ENCODE measurements at regions not wholly inside any gene's neighbourhood (a gene's known extent, or its start where the extent isn't known, plus 50 kb on each side); places are given as distances from the start of the nearest gene placed in this dataset.

DNA sequence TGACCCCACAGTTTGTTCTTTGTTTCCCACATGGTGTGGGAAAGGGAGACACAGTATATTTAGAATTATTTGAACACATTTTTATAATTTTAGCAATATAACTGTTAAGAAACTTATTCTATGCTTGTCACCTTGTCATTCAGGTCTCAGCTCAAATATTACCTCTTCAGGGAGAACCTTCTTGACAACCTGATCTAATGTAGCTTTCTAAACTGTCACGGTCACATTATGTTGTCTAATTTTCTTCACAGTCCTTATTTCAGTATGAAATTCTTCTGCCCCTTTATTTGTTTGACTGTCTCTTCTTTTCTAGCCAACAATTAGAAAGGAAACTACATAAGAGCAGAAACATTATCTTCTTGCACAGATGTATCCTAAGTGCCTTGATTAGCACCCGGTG lies 304.3 kb upstream of the PARD3B start:
- TF ChIP-seq EZH2phosphoT487 (IDR thresholded peaks at IDR 0.05; ENCODE audit: low read depth, severe bottlenecking, unreplicated experiment) (no peak), EZH2 (IDR thresholded peaks at IDR 0.05; ENCODE audit: borderline replicate concordance) (no peak)
- TF ChIP-seq, protein P1, sequence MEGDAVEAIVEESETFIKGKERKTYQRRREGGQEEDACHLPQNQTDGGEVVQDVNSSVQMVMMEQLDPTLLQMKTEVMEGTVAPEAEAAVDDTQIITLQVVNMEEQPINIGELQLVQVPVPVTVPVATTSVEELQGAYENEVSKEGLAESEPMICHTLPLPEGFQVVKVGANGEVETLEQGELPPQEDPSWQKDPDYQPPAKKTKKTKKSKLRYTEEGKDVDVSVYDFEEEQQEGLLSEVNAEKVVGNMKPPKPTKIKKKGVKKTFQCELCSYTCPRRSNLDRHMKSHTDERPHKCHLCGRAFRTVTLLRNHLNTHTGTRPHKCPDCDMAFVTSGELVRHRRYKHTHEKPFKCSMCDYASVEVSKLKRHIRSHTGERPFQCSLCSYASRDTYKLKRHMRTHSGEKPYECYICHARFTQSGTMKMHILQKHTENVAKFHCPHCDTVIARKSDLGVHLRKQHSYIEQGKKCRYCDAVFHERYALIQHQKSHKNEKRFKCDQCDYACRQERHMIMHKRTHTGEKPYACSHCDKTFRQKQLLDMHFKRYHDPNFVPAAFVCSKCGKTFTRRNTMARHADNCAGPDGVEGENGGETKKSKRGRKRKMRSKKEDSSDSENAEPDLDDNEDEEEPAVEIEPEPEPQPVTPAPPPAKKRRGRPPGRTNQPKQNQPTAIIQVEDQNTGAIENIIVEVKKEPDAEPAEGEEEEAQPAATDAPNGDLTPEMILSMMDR (IDR thresholded peaks at IDR 0.05; ENCODE audit: poor library complexity), result no peak
- no peak for DNase-seq (ENCODE audit: low spot score)
- no peaks in the 10 kb centered on the region for H3K4me1 ChIP-seq (ENCODE audit: insufficient read depth)
- H3K9me2 ChIP-seq (replicated peaks; ENCODE audit: insufficient read depth), result no peaks in the 10 kb centered on the region
- H2AFZ ChIP-seq, result no peak overlapping the region
- no peaks in the 10 kb centered on the region for H3K36me3 ChIP-seq (replicated peaks; ENCODE audit: insufficient read depth, low read depth)
- H3K27ac ChIP-seq, result no peak overlapping the region
- H3K9me3 ChIP-seq (ENCODE audit: low read depth), result no peaks in the 10 kb centered on the region
- H3K27me3 ChIP-seq, result no peaks in the 10 kb centered on the region
- H3K4me3 ChIP-seq, result no peak overlapping the region
- no peak overlapping the region for H3K4me2 ChIP-seq
- 86% methylated on average over 2 of the region's 2 CpGs for WGBS (ENCODE audit: low lambda C conversion rate, missing lambda C conversion rate)
- H4K20me1 ChIP-seq (ENCODE audit: insufficient read depth, poor library complexity, severe bottlenecking), result no peaks in the 10 kb centered on the region
- no peaks in the 10 kb centered on the region for H3K79me2 ChIP-seq

DNA sequence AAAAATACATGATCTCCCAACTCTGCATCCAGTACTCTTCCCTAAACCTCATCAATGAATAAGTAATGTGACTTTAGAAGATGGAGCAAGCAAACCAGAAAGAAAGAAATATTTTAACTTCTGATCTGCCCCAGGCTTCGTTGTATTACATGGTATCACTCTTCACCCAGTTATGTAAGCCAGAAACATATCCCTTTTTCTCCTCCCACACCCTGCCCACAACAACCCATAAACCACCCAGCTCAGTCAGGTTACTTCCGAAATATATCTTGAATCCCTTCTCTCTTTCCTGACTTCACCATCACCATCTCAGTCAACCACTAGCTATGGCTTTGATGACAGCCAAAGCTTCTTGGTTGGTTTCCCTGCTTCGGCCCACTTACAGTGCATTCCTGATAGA lies 295.8 kb upstream of the PARD3B start:
- TF ChIP-seq EZH2phosphoT487 (IDR thresholded peaks at IDR 0.05; ENCODE audit: low read depth, severe bottlenecking, unreplicated experiment), result no peak
- TF ChIP-seq, protein P1 (IDR thresholded peaks at IDR 0.05; ENCODE audit: poor library complexity), result no peak
- TF ChIP-seq EZH2 (IDR thresholded peaks at IDR 0.05; ENCODE audit: borderline replicate concordance), result no peak
- no peak for DNase-seq (ENCODE audit: low spot score)
- Histone ChIP-seq H3K9me2 (replicated peaks; ENCODE audit: insufficient read depth) (no peaks in the 10 kb centered on the region), H2AFZ (no peak overlapping the region), H3K9me3 (ENCODE audit: low read depth) (no peaks in the 10 kb centered on the region), H3K27me3 (no peaks in the 10 kb centered on the region), H3K4me3 (no peak overlapping the region), H3K27ac (no peak overlapping the region), H3K79me2 (no peaks in the 10 kb centered on the region), H3K4me1 (ENCODE audit: insufficient read depth) (no peaks in the 10 kb centered on the region), H3K4me2 (no peak overlapping the region), H4K20me1 (ENCODE audit: insufficient read depth, poor library complexity, severe bottlenecking) (no peaks in the 10 kb centered on the region), H3K36me3 (replicated peaks; ENCODE audit: insufficient read depth, low read depth) (no peaks in the 10 kb centered on the region)
- WGBS (ENCODE audit: low lambda C conversion rate, missing lambda C conversion rate), result 99% methylated on average over 3 of the region's 3 CpGs

DNA sequence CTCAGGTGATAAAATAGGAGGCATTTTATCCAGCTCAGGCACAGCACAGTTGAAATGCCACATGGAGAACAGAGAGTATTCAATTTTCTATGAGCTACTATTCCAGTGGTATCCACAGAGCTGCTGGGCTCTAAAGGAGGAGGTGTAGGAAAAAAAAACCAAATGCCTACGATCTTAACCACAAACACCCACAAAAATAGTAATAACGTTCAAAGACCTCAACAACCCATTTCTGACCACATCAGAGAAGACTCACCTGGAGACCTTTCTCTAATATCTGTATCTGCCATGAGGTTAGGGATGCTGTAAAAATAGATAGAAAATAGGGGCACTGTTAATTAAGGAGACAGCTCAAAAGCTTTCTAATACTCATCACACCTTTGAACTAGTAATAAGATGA lies 294.6 kb upstream of the PARD3B start:
- H4K20me1 ChIP-seq (ENCODE audit: insufficient read depth, poor library complexity, severe bottlenecking), result no peaks in the 10 kb centered on the region
- no peak for TF ChIP-seq EZH2phosphoT487 (IDR thresholded peaks at IDR 0.05; ENCODE audit: low read depth, severe bottlenecking, unreplicated experiment)
- TF ChIP-seq, protein P1 (IDR thresholded peaks at IDR 0.05; ENCODE audit: poor library complexity), result no peak
- TF ChIP-seq EZH2 (IDR thresholded peaks at IDR 0.05; ENCODE audit: borderline replicate concordance), result no peak
- 80% methylated on average over 2 of the region's 2 CpGs for WGBS (ENCODE audit: low lambda C conversion rate, missing lambda C conversion rate)
- no peak overlapping the region for H2AFZ ChIP-seq
- no peaks in the 10 kb centered on the region for H3K9me2 ChIP-seq (replicated peaks; ENCODE audit: insufficient read depth)
- H3K4me2 ChIP-seq, result no peak overlapping the region
- no peak overlapping the region for H3K27ac ChIP-seq
- H3K4me1 ChIP-seq (ENCODE audit: insufficient read depth), result no peaks in the 10 kb centered on the region
- H3K79me2 ChIP-seq, result no peaks in the 10 kb centered on the region
- no peaks in the 10 kb centered on the region for H3K27me3 ChIP-seq
- H3K9me3 ChIP-seq (ENCODE audit: low read depth), result no peaks in the 10 kb centered on the region
- H3K4me3 ChIP-seq, result no peak overlapping the region
- no peak for DNase-seq (ENCODE audit: low spot score)
- no peaks in the 10 kb centered on the region for H3K36me3 ChIP-seq (replicated peaks; ENCODE audit: insufficient read depth, low read depth)
